ENCODE measurements at regions not wholly inside any gene's neighbourhood (a gene's known extent, or its start where the extent isn't known, plus 50 kb on each side); places are given as distances from the start of the nearest gene placed in this dataset.

DNA sequence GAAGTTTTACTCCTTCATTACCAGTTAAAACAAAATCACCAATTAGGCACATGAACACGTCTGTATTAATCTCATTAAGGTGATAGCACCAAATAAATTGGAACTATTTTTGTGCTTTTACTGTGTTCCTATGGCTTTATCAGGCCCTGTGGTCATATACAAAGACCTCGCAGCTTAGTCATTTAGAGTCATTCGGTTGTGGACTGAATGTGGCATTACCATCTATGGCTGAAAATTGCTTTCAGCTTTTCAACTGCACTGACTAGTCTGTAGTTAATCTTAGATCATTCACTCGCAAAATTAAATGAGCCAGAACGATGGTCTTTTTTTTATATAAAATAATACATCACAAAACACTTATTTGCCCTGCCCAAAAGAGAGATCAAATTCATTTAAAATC, 601.7 kb downstream of the NR4A2 start (continued):
- TF ChIP-seq MAX (IDR thresholded peaks at IDR 0.05) (no peak), SIN3A (conservative IDR thresholded peaks at IDR 0.05 in 1 of 2, IDR thresholded peaks at IDR 0.05 in 1 of 2; ENCODE audit: low read depth in 1 of 2, low read length in 2 of 2) (no peak), TBP (IDR thresholded peaks at IDR 0.05; ENCODE audit: low read depth, low read length) (no peak), EZH2 (IDR thresholded peaks at IDR 0.05; ENCODE audit: low read depth, low read length, severe bottlenecking) (no peak)

Measured in H1 (cell line).